ENCODE measurements at regions not wholly inside any gene's neighbourhood (a gene's known extent, or its start where the extent isn't known, plus 50 kb on each side); places are given as distances from the start of the nearest gene placed in this dataset.
A peak's percentile ranks its signal among the peaks of the same experiment; 100 is the strongest.
"Not testable (repeated sequence)": the region's sequence is repeated elsewhere in the genome, so short reads cannot be mapped to it uniquely, and the experiment has no call there.

GRCh38 chr5:152178350-152178699, 226.8 kb downstream of the NMUR2 start:
- DNase-seq (ENCODE audit: low spot score) = no peak

- DNase-seq (ENCODE audit: low spot score) = no peak
Observed at GRCh38 chr5:152177626-152178349, 227.3 kb downstream of the NMUR2 start.

- DNase-seq (ENCODE audit: low spot score) = no peak
Observed at GRCh38 chr5:152171888-152172287, 233.2 kb downstream of the NMUR2 start.

GRCh38 chr5:152170350-152170749, 234.7 kb downstream of the NMUR2 start:
- DNase-seq (ENCODE audit: low spot score) = no peak

DNA sequence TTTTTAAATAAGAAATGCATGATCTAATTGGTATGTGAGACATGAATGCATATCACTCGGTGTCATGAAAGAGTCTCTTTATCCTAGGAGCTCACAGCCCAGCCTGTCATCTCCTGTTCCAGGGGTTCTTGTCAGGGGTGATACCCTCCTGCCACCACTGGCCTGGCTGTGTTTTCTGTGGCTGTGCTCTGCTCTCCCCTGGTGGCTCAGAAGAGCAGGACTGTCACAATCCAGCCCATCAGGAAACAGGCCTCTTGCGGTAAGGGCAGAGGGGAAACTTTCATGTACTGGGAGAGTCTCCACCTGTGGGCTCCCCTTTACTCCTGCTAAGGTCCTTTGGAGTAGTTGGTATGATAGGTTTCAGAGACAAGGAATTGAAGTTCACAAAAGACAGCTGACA, 240.2 kb upstream of the GLRA1 start:
- DNase-seq (ENCODE audit: low spot score) = no peak

DNA sequence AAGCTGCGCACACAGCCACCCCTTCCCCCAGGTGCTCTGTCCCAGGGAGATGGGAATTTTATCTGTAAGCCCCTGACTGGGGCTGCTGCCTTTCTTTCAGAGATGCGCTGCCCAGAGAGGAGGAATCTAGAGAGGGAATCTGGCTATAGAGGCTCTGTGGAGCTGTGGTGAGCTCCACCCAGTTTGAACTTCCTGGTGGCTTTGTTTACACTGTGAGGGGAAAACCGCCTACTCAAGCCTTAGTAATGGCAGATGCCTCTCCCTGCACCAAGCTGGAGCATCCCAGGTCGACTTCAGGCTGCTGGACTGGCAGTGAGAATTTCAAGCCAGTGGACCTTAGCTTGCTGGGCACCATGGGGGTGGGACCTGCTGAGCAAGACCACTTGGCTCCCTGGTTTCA, 235.2 kb upstream of the GLRA1 start:
- DNase-seq (ENCODE audit: low spot score) = not testable (repeated sequence)

- DNase-seq (ENCODE audit: low spot score) = not testable (repeated sequence)
Observed at GRCh38 chr5:152154452-152154851, 229.8 kb upstream of the GLRA1 start.

DNA sequence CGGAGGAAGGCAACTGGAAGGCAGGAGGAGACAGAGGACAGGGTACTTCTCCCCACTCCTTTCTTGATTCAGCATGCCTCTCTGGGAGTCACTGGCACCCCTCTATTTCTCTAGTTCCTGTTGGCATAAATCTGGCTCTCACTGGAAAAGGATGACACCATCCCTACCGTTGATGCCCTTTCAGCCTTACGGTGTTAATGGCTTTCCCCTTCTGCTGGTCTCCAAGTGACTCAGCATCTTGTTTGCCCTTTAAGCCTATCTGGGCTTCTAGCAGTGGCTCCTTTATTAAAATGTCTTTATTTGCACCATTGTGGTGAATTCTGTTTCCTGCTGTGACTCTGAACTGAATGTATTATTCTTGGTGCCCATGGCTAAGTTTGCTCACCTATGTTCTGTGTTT, 227.3 kb upstream of the GLRA1 start:
- DNase-seq (ENCODE audit: low spot score) = no peak

- DNase-seq (ENCODE audit: low spot score) = no peak
Observed at GRCh38 chr5:152151113-152151512, 226.5 kb upstream of the GLRA1 start.

- no peak for DNase-seq (ENCODE audit: low spot score)
Observed at GRCh38 chr5:152147286-152147685, 222.6 kb upstream of the GLRA1 start.

- DNase-seq (ENCODE audit: low spot score) = no peak
Observed at GRCh38 chr5:152146566-152146965, 221.9 kb upstream of the GLRA1 start.

DNA sequence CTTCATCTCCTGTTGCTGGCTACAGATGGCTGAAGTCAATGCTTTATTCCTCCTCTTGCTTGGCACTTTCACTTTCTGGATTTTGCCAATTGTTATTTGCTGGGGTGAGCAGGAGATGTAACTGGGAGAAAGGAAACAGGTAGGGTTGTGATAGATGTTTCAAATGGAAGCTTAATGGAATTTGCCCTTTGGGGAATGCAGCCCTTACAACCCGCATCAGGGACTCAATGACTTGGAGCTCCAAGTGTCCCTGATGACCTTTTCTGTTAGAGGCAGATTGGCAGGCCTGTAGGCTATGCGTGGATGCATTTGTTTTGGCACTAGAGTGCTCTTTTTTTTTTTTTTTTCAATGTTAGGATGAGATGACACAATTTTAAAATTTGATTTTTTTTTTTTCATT, 219.9 kb upstream of the GLRA1 start:
- DNase-seq (ENCODE audit: low spot score) = no peak

DNA sequence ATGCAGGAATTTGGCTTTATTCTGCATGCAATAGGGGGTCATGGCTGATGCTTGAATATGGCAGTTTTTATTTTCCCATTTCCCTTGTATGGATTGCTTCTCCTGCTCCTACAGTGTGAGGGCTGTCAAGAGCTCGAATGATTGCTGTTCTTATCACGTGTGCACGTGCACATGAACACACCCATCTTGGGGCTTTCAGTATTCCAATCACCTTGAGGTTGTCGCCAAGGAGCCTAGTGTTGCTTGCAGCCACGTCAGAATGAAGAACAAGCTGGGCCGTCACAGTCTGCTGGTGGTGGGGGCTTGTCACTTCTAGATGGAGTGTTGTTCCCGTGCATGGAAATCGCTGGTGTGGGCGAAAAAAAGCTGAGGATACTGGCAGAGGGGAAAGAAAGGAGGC, 219.4 kb upstream of the GLRA1 start:
- no peak for DNase-seq (ENCODE audit: low spot score)

DNA sequence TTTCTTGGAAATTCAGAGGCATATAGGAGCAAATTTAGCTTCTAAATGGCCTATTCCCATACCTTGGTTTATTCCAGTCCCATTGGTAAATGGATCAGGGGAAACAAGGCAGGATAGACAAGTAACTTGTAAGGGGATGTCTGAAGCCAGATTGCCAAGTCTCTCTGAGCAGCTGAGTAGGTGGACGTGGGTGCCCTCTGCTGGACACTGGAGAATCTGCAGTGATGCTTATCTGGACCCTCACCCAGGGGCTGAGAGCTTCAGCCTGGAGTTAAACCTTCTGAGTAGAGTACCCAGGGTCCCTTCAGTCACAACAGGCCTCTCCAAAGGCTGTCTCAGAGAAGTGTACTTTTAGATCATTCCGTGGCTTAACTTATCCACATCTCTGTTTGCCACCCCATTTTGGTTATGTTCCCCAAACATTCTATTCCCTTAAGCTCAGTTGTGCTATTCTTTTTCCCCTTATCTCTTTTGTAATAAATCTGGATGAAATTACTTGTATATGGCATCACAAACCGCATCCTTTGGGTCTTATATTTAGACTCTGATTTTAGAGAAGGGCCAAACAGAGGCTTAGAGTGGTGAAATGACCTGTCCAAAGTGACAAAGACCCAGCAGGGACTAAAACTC, 218.3 kb upstream of the GLRA1 start:
- peak; percentile 75 for DNase-seq (ENCODE audit: low spot score)

- no peak for DNase-seq (ENCODE audit: low spot score)
Observed at GRCh38 chr5:152140347-152140746, 215.7 kb upstream of the GLRA1 start.

- DNase-seq (ENCODE audit: low spot score) = no peak
Observed at GRCh38 chr5:152137063-152137462, 212.4 kb upstream of the GLRA1 start.

DNA sequence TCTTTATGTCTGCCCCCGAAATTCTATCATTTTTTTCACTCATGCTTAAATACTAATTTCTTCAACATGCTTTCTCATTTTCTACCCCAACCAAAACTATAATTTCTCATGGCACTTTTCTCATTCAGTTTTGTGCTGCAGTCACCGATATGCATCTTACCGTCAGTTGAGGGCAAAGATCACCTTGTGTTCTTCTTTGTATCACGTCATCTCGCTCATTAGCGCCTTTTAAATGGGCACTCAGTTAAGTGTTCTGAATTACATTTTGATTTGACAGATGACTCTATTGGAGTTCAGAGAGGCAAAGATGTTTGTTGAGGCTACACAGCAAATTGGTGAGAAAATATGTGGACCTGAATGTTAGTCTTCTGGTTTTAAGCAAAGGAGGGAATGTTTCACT, 211.7 kb upstream of the GLRA1 start:
- DNase-seq (ENCODE audit: low spot score) = no peak

- no peak for DNase-seq (ENCODE audit: low spot score)
Observed at GRCh38 chr5:152135827-152136226, 211.2 kb upstream of the GLRA1 start.

GRCh38 chr5:152125661-152126205, 201.1 kb upstream of the GLRA1 start:
- DNase-seq (ENCODE audit: low spot score) = no peak

GRCh38 chr5:152124409-152125041, 199.9 kb upstream of the GLRA1 start:
- DNase-seq (ENCODE audit: low spot score) = no peak

- peak; percentile 63 for DNase-seq (ENCODE audit: low spot score)
Observed at GRCh38 chr5:152118676-152119470, 194.2 kb upstream of the GLRA1 start.

GRCh38 chr5:152116934-152117333, 192.3 kb upstream of the GLRA1 start:
- no peak for DNase-seq (ENCODE audit: low spot score)

All from Ammon's horn (tissue), 1 donor.